HCT116 (cell line): ENCODE measurements at regions not wholly inside any gene's neighbourhood (a gene's known extent, or its start where the extent isn't known, plus 50 kb on each side); places are given as distances from the start of the nearest gene placed in this dataset.

Experiments used
- ATAC-seq: fragments of 200-7000 bp; cut with Tn5 transposase; 2 replicates; pipeline ENCODE4 v1.9.1; 2020; ENCODE audit warnings: mild to moderate bottlenecking, moderate library complexity
- BruUV-seq: library from RNA; stranded (reverse); fragments of 400-500 nt; replicated peaks from 2 replicates; lab custom pipeline; 2021; lab: Mats Ljungman, UMichigan
- CTCF ChIA-PET: fragments of 300-600 bp; sonication (Branson Sonifier 250); formaldehyde crosslinking; loops from one replicate; lab custom pipeline; 2021; ENCODE audit warnings: antibody characterized with exemption; lab: Charles Lee
- POLR2A ChIA-PET: fragments of 300-600, 350-600 bp; sonication (Branson Sonifier 250); formaldehyde crosslinking; loops from one replicate; lab custom pipeline; 2021; ENCODE audit warnings: antibody characterized with exemption; lab: Charles Lee
- RAD21 ChIA-PET, 2 experiments: fragments of 300-600 bp; sonication (Branson Sonifier 250); formaldehyde crosslinking; loops; one replicate each; lab custom pipeline; 2023; ENCODE audit warnings: low total read pairs in 2 of 2; ENCODE audit not compliant: uncharacterized antibody in 2 of 2, unreplicated experiment in 2 of 2, low non-redundant PET in 1 of 2; lab: Charles Lee
- DNase-seq: peaks from one replicate; pipeline ENCODE4 v3.0.0-alpha.2; 2010; ENCODE audit warnings: low read depth, low spot score
- H2AFZ ChIP-seq: fragments of 200-600 bp; shearing (Covaris generic), sonication (generic); 2 replicates; pipeline ENCODE4 v1.6.1; 2017; ENCODE audit warnings: low read depth, mixed run types, mixed read lengths, antibody characterized with exemption, low read length; ENCODE audit not compliant: poor library complexity, severe bottlenecking
- H3K27ac ChIP-seq: 2 replicates; pipeline ENCODE4 v1.5.1; 2012; ENCODE audit warnings: low read depth, low read length
- H3K27me3 ChIP-seq: fragments of 200-600 bp; sonication (generic); 2 replicates; pipeline ENCODE4 v1.6.1; 2016; ENCODE audit warnings: mixed run types, low read length, mixed read lengths; ENCODE audit not compliant: insufficient read depth
- H3K36me3 ChIP-seq, 2 experiments: fragments of 200-500 bp in 1 of 2; fragments of 200-600 bp in 1 of 2; sonication (Bioruptor generic) in 1 of 2; sonication (generic) in 1 of 2; 2 replicates each; pipeline versions ENCODE4 v1.5.1 to v1.6.1; 2014 to 2016; ENCODE audit warnings: low read length in 2 of 2, inconsistent platforms in 1 of 2, mixed read lengths in 1 of 2, mixed run types in 1 of 2; ENCODE audit not compliant: insufficient read depth in 2 of 2, control insufficient read depth in 1 of 2
- H3K4me1 ChIP-seq, 2 experiments: fragments of 200-600 bp in 1 of 2; sonication (generic) in 1 of 2; 2 replicates each; pipeline versions ENCODE4 v1.5.1 to v1.6.1; 2012 to 2017; ENCODE audit warnings: low read length in 2 of 2, inconsistent platforms in 1 of 2, mild to moderate bottlenecking in 1 of 2, mixed read lengths in 1 of 2, mixed run types in 1 of 2, moderate library complexity in 1 of 2; ENCODE audit not compliant: insufficient read depth in 2 of 2, control insufficient read depth in 1 of 2
- H3K4me2 ChIP-seq: fragments of 200-600 bp; sonication (generic); 2 replicates; pipeline ENCODE4 v1.6.1; 2017; ENCODE audit warnings: mixed run types, low read length, mixed read lengths
- H3K4me3 ChIP-seq, 2 experiments: fragments of 200-600 bp in 1 of 2; sonication (generic) in 1 of 2; replicated peaks in 1 of 2; 2 replicates each; pipeline ENCODE4 v1.5.1; 2011 to 2016; ENCODE audit warnings: low read length in 2 of 2, control low read depth in 1 of 2, low read depth in 1 of 2, mild to moderate bottlenecking in 1 of 2, mixed read lengths in 1 of 2, mixed run types in 1 of 2
- H3K79me2 ChIP-seq: fragments of 200-600 bp; sonication (generic); 2 replicates; pipeline ENCODE4 v1.6.1; 2017; ENCODE audit warnings: mild to moderate bottlenecking, mixed run types, low read length, moderate library complexity, mixed read lengths; ENCODE audit not compliant: insufficient read depth
- H3K9ac ChIP-seq: fragments of 200-600 bp; sonication (generic); 2 replicates; pipeline ENCODE4 v1.6.1; 2016; ENCODE audit warnings: low read length, mixed read lengths
- H3K9me2 ChIP-seq: fragments of 200-600 bp; sonication (generic), shearing (Covaris generic); 2 replicates; pipeline ENCODE4 v1.6.1; 2017; ENCODE audit warnings: mixed run types, mild to moderate bottlenecking, moderate library complexity; ENCODE audit not compliant: insufficient read depth
- H3K9me3 ChIP-seq, 2 experiments: fragments of 200-500 bp in 1 of 2; fragments of 200-600 bp in 1 of 2; sonication (Bioruptor generic) in 1 of 2; sonication (generic) in 1 of 2; 2 replicates each; pipeline ENCODE4 v1.6.1; 2014 to 2017; ENCODE audit warnings: low read length in 2 of 2, mixed read lengths in 2 of 2, inconsistent platforms in 1 of 2, low read depth in 1 of 2, mild to moderate bottlenecking in 1 of 2, mixed run types in 1 of 2, moderate library complexity in 1 of 2; ENCODE audit not compliant: control insufficient read depth in 1 of 2, insufficient read depth in 1 of 2
- H4K20me1 ChIP-seq: fragments of 200-600 bp; sonication (generic), shearing (Covaris generic); 2 replicates; pipeline ENCODE4 v1.6.1; 2017; ENCODE audit warnings: mixed run types, mild to moderate bottlenecking, moderate library complexity; ENCODE audit not compliant: insufficient read depth
- CBX3 ChIP-seq: IDR thresholded peaks from 2 replicates; pipeline ENCODE4 v1.6.1; 2012; ENCODE audit warnings: low read depth
- CTCF ChIP-seq, 3 experiments: fragments of 200-600 bp in 1 of 3; sonication (generic) in 1 of 3; IDR thresholded peaks in 2 of 3; conservative IDR thresholded peaks in 1 of 3; 2 replicates each; pipeline ENCODE4 v1.5.1; 2012 to 2017; ENCODE audit warnings: low read depth in 2 of 3, low read length in 2 of 3, antibody characterized with exemption in 1 of 3, borderline replicate concordance in 1 of 3, control low read depth in 1 of 3, mild to moderate bottlenecking in 1 of 3, mixed read lengths in 1 of 3, mixed run types in 1 of 3, moderate library complexity in 1 of 3; ENCODE audit not compliant: insufficient read depth in 1 of 3
- JUND ChIP-seq: IDR thresholded peaks from 2 replicates; pipeline ENCODE4 v1.6.1; 2012
- RAD21 ChIP-seq: IDR thresholded peaks from 2 replicates; pipeline ENCODE4 v1.6.1; 2012; ENCODE audit warnings: low read depth, mild to moderate bottlenecking
- REST ChIP-seq: IDR thresholded peaks from 2 replicates; pipeline ENCODE4 v1.6.1; 2012; ENCODE audit warnings: low read depth
- SIN3A ChIP-seq: IDR thresholded peaks from 2 replicates; pipeline ENCODE4 v1.6.1; 2012; ENCODE audit warnings: low read depth
- intact Hi-C: fragments of 100-400 bp; cut with micrococcal nuclease; formaldehyde crosslinking; loops from 2 replicates; pipeline ENCODE4 v1.10.0; 2022

DNA sequence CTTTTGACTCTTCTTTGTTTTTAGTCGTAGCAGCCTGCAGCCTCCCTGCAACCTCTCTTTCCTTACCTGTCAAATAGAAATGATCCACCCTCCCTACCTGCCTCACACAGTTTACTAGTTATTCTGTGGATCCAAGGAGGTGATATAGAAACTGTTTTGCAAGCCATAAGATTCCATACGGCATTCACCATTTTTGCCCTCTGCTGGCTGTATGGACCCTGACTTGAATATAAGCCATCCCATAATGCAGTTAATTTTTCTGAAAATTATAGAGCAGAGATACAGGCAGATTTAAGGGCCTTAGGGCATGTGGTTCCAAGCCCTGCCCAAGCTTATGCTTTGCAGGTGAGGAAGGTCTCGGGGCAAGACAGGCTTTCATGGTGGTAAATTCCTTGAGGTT, 63.8 kb downstream of the CPN2 start:
- H2AFZ ChIP-seq: no peak overlapping the region
- no peak overlapping the region for H3K9ac ChIP-seq
- peaks cover 0 to 5% of the 10 kb centered on the region in 2 experiments; a peak in 1 of 4 replicates for H3K9me3 ChIP-seq
- no peak overlapping the region for H3K27ac ChIP-seq
- no peaks in the 10 kb centered on the region for H3K27me3 ChIP-seq
- DNase-seq (no peak), ATAC-seq (no peak)
- TF ChIP-seq CBX3 (no peak), REST (no peak), RAD21 (no peak), JUND (no peak), SIN3A (no peak), CTCF (IDR thresholded peaks at IDR 0.05 in 2 of 3, conservative IDR thresholded peaks at IDR 0.05 in 1 of 3; ENCODE audit: borderline replicate concordance in 1 of 3, insufficient read depth in 1 of 3, low read depth in 2 of 3, low read length in 2 of 3) (peak in 1 of 3 experiments; percentile 18; a peak in 1 of 6 replicates)
- POLR2A ChIA-PET: no interaction called here
- H3K9me2 ChIP-seq: no peaks in the 10 kb centered on the region
- intact Hi-C loops: no loop called here
- no peaks in the 10 kb centered on the region for H3K36me3 ChIP-seq
- H3K4me3 ChIP-seq: no peak overlapping the region
- no peaks in the 10 kb centered on the region for H4K20me1 ChIP-seq
- peaks cover under 1 to 4% of the 10 kb centered on the region in 2 experiments; a peak in 3 of 4 replicates for H3K4me1 ChIP-seq
- no peak overlapping the region for H3K4me2 ChIP-seq
- CTCF ChIA-PET: interaction anchor here (0.9 to 1.5 kb wide), 2 partner anchors 17 to 121 kb away, joined by 3 to 5 read pairs; no protein-coding TSS in a partner anchor
- no TSS peak for BruUV-seq
- no peaks in the 10 kb centered on the region for H3K79me2 ChIP-seq
- RAD21 ChIA-PET: no interaction called here
